HEK293T (cell line): ENCODE measurements at regions not wholly inside any gene's neighbourhood (a gene's known extent, or its start where the extent isn't known, plus 50 kb on each side); places are given as distances from the start of the nearest gene placed in this dataset.
"Not testable (repeated sequence)": the region's sequence is repeated elsewhere in the genome, so short reads cannot be mapped to it uniquely, and the experiment has no call there.

Source experiments
- CTCF ChIA-PET: fragments of 350-600 bp; formaldehyde crosslinking; extraction: SDS; loops from one replicate; lab custom pipeline; 2021; ENCODE audit warnings: antibody characterized with exemption, inconsistent platforms; lab: Yijun Ruan, JAX
- POLR2A ChIA-PET: fragments of 350-600 bp; formaldehyde crosslinking; extraction: SDS; loops from one replicate; lab custom pipeline; 2020; ENCODE audit warnings: antibody characterized with exemption, inconsistent platforms; lab: Yijun Ruan, JAX
- DNase-seq: peaks from one replicate; pipeline ENCODE4 v3.0.0; 2012; ENCODE audit warnings: mixed read lengths; ENCODE audit errors: extremely low spot score
- ARNT ChIP-seq: fragments of 450-650 bp; IDR thresholded peaks from 2 replicates; pipeline ENCODE4 v1.6.1; 2017; ENCODE audit warnings: mild to moderate bottlenecking
- BHLHE40 ChIP-seq: fragments of 450-650 bp; IDR thresholded peaks from 2 replicates; pipeline ENCODE4 v1.6.1; 2016; ENCODE audit warnings: mild to moderate bottlenecking, moderate library complexity, borderline replicate concordance
- CTBP1 ChIP-seq: fragments of 450-650 bp; IDR thresholded peaks from 2 replicates; pipeline ENCODE4 v1.6.1; 2016; ENCODE audit warnings: borderline replicate concordance
- ELF4 ChIP-seq: fragments of 450-650 bp; IDR thresholded peaks from 2 replicates; pipeline ENCODE4 v1.6.1; 2017; ENCODE audit warnings: antibody characterized with exemption
- FOXA1 ChIP-seq: fragments of 450-650 bp; IDR thresholded peaks from 2 replicates; pipeline ENCODE4 v1.6.1; 2016; ENCODE audit warnings: mild to moderate bottlenecking
- FOXK2 ChIP-seq: fragments of 450-650 bp; IDR thresholded peaks from 2 replicates; pipeline ENCODE4 v1.6.1; 2016; ENCODE audit warnings: mild to moderate bottlenecking
- FOXM1 ChIP-seq: fragments of 450-650 bp; IDR thresholded peaks from 2 replicates; pipeline ENCODE4 v1.6.1; 2017; ENCODE audit warnings: mild to moderate bottlenecking, borderline replicate concordance
- HDGF ChIP-seq: fragments of 450-650 bp; IDR thresholded peaks from 2 replicates; pipeline ENCODE4 v1.6.1; 2017; ENCODE audit warnings: antibody characterized with exemption, borderline replicate concordance
- L3MBTL2 ChIP-seq: fragments of 450-650 bp; conservative IDR thresholded peaks from 2 replicates; pipeline ENCODE4 v1.6.1; 2016; ENCODE audit warnings: mild to moderate bottlenecking
- LEF1 ChIP-seq: fragments of 450-650 bp; IDR thresholded peaks from 2 replicates; pipeline ENCODE4 v1.6.1; 2017; ENCODE audit warnings: mild to moderate bottlenecking, borderline replicate concordance
- NFRKB ChIP-seq: fragments of 450-650 bp; IDR thresholded peaks from 2 replicates; pipeline ENCODE4 v1.6.1; 2016; ENCODE audit warnings: mild to moderate bottlenecking, moderate library complexity
- SP1 ChIP-seq: fragments of 450-650 bp; IDR thresholded peaks from 2 replicates; pipeline ENCODE4 v1.6.1; 2017
- SUZ12 ChIP-seq: fragments of 450-650 bp; IDR thresholded peaks from 2 replicates; pipeline ENCODE4 v1.6.1; 2016; ENCODE audit warnings: mild to moderate bottlenecking
- TARDBP ChIP-seq: fragments of 450-650 bp; IDR thresholded peaks from 2 replicates; pipeline ENCODE4 v1.6.1; 2016
- ZNF384 ChIP-seq: fragments of 450-650 bp; IDR thresholded peaks from 2 replicates; pipeline ENCODE4 v1.6.1; 2016
- TF ChIP-seq, protein P1 (sequence below): fragments of 450-650 bp; IDR thresholded peaks from 2 replicates; pipeline ENCODE4 v1.6.1; 2016

DNA sequence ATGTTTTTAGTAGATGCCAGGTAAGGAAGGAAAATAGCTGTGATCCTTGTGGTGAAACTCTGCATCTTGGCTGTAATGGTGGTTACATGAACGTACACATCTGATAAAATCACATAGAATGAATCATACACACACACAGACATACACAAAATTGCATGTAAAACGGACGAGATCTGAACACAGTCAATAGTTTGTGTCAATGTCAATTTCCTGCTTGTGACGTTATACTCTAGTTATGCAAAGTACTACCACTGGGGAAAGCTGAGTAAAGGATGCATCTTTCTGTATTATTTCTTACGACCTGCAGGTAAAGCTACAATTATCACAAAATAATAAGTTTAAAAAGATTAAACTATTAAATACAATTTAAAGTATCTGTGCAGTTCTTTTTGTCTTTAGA lies 493.7 kb upstream of the ZP4 start:
- DNase-seq, result no peak
- ChIA-PET CTCF (no interaction called here), POLR2A (no interaction called here)
- TF ChIP-seq ELF4, result no peak
- no peak for TF ChIP-seq BHLHE40
- TF ChIP-seq, protein P1, sequence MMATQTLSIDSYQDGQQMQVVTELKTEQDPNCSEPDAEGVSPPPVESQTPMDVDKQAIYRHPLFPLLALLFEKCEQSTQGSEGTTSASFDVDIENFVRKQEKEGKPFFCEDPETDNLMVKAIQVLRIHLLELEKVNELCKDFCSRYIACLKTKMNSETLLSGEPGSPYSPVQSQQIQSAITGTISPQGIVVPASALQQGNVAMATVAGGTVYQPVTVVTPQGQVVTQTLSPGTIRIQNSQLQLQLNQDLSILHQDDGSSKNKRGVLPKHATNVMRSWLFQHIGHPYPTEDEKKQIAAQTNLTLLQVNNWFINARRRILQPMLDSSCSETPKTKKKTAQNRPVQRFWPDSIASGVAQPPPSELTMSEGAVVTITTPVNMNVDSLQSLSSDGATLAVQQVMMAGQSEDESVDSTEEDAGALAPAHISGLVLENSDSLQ, result no peak
- TF ChIP-seq FOXM1, result no peak
- no peak for TF ChIP-seq ARNT
- no peak for TF ChIP-seq NFRKB
- no peak for TF ChIP-seq L3MBTL2
- TF ChIP-seq TARDBP, result no peak
- TF ChIP-seq HDGF, result no peak
- no peak for TF ChIP-seq SP1
- no peak for TF ChIP-seq CTBP1
- no peak for TF ChIP-seq SUZ12

DNA sequence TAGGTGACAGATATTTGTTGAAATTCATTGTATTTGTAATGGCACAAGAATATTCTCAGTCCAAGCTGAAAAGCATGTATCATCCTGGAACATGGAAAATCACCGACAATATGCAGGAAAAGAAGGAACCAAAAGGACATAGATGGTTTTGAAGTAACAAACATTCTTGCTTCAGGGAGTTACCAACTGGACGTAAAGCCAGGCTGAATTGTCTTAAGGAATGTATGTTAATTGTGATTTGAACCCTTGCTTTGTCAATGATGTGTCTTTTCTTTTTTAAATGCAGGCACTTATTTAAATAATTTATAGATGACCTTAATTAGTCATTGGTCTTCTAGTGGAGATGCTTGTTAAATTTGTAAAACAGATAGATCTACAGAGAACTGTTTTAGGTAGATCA lies 489.4 kb upstream of the ZP4 start:
- no peak for TF ChIP-seq HDGF
- TF ChIP-seq FOXM1, result no peak
- no peak for TF ChIP-seq ARNT
- TF ChIP-seq ZNF384, result no peak
- TF ChIP-seq, protein P1, result no peak
- no peak for TF ChIP-seq SUZ12
- TF ChIP-seq CTBP1, result no peak
- no peak for TF ChIP-seq TARDBP
- no peak for TF ChIP-seq FOXK2
- TF ChIP-seq LEF1, result no peak
- TF ChIP-seq NFRKB, result no peak
- TF ChIP-seq SP1, result no peak
- no peak for TF ChIP-seq BHLHE40
- no peak for TF ChIP-seq L3MBTL2
- TF ChIP-seq ELF4, result no peak
- DNase-seq, result no peak
- CTCF ChIA-PET, result no interaction called here
- POLR2A ChIA-PET, result no interaction called here

DNA sequence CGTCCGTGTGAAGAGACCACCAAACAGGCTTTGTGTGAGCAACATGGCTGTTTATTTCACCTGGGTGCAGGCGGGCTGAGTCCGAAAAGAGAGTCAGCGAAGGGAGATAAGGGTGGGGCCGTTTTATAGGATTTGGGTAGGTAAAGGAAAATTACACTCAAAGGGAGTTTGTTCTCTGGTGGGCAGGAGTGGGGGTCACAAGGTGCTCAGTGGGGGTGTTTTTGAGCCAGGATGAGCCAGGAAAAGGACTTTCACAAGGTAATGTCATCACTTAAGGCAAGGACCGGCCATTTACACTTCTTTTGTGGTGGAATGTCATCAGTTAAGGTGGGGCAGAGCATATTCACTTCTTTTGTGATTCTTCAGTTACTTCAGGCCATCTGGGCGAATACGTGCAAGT lies 488.7 kb upstream of the ZP4 start:
- CTCF ChIA-PET, DNase-seq, POLR2A ChIA-PET: not testable (repeated sequence)

DNA sequence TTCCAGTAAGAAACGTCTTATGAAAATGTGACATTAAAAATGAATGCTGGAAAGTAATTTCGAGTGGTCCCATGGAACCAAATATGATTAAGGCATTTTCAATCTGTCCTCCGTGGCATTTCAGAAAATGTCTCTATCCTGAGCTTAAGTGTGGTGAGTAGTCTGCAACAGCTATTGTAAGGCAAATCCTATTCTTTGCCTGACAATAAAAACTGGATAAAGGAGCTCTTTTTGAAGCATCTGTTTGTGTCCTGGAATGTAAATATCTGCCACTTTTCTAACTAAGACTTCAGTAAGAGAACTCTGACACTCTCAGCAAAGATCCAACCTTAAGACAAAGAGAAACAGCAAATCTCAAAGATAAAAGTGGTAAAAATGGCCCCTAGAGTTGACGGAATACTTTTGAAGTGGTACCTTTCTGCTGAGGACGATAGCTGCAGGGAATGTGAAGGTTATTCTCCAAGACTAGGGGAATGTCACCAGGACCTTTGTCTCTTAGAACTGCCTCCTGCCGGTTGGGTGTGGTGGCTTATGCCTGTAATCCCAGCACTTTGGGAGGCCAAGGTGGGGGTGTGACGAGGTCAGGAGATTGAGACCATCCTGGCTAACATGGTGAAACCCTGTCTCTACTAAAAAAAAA lies 486.7 kb upstream of the ZP4 start:
- DNase-seq, result no peak
- TF ChIP-seq ELF4 (no peak), NFRKB (no peak), ZNF384 (no peak), TARDBP (no peak), FOXA1 (no peak), HDGF (no peak), SP1 (no peak), FOXK2 (no peak), SUZ12 (no peak), BHLHE40 (no peak), FOXM1 (no peak), CTBP1 (no peak), ARNT (no peak), LEF1 (no peak), L3MBTL2 (no peak)
- TF ChIP-seq, protein P1, result no peak
- ChIA-PET POLR2A (no interaction called here), CTCF (no interaction called here)

DNA sequence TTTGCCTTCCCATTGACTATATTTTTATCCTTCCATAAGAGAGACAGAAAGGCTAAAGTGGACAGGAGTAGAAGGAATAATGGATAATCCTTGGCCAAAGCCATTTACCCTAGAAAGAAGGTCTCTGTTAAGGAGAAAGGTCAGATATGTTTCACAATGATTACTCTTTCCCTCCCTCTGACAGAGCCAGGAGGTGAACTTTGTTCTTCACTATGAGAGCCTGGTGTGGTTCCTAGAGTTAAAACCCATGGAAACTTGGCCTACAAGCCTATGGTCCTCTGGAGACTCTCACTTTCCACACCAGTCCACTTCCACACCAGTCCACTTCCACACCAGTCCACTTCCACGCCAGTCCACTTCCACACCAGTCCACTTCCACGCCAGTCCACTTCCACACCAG lies 479.9 kb upstream of the ZP4 start:
- CTCF ChIA-PET, result no interaction called here
- POLR2A ChIA-PET, result no interaction called here
- DNase-seq, result no peak
- no peak for TF ChIP-seq ZNF384
- no peak for TF ChIP-seq FOXM1
- TF ChIP-seq SUZ12, result no peak
- no peak for TF ChIP-seq LEF1
- no peak for TF ChIP-seq BHLHE40
- no peak for TF ChIP-seq ARNT
- no peak for TF ChIP-seq FOXA1

DNA sequence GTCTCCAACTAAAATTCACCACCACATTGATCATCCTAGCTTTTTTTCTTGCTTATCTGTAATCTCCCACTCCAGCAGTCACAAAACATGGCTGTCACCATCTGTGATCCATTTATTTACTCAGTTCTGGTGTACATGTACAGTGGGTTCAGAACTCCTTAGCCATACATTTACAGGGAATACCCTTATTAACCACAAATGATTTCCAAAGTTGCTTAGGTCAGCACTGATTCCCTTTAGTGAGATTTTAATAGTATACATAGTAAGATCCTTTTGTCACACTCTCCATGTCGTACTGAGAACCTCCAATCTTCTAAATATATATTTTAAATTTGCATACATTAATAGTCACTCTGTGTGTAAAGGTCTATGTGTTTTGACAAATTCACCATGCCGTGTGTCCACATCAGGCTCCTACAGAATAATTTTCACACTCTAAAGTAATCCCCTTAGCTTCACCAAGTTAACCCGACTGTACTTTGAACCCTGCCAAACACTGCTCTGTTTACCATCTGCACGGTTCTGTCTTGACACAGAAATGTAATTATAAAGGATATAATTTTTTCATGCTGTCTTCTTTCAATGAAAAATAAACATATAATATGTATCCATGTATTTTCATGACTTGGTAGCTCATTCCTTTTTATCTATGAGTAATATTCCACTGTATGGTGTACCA lies 473.6 kb upstream of the ZP4 start:
- ChIA-PET CTCF (no interaction called here), POLR2A (no interaction called here)
- DNase-seq, result no peak
- no peak for TF ChIP-seq HDGF
- TF ChIP-seq L3MBTL2, result no peak
- TF ChIP-seq LEF1, result no peak
- no peak for TF ChIP-seq ELF4

DNA sequence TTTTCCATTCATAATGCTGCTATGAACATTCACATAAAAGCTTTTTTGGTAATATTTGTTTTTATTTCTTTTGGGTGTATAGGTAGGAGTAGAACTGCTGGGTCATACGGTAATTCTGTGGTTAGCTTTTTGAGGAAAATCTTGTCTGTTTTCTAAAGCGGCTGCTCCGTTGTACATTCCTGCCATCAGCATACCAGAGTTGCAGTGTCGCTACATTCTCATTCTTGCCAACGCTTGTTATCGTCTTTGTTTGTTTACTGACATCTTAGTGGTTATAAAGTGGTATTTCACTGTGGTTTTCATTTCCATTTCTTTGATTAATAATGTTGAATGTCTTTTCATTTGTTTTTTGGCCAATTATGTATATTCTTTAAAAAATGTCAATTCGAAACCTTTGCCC lies 469.8 kb upstream of the ZP4 start:
- POLR2A ChIA-PET, result no interaction called here
- CTCF ChIA-PET, result no interaction called here
- DNase-seq, result no peak
- no peak for TF ChIP-seq SUZ12
- TF ChIP-seq FOXM1, result no peak
- TF ChIP-seq ZNF384, result no peak
- TF ChIP-seq, protein P1, result no peak
- TF ChIP-seq L3MBTL2, result no peak
- no peak for TF ChIP-seq ELF4
